MM.1S (cell line): ENCODE measurements at regions not wholly inside any gene's neighbourhood (a gene's known extent, or its start where the extent isn't known, plus 50 kb on each side); places are given as distances from the start of the nearest gene placed in this dataset.

Source experiments
- EZH2phosphoT487 ChIP-seq: fragments of 300-600 bp; sonication (generic); IDR thresholded peaks from 2 replicates; pipeline ENCODE4 v1.6.1; 2018; ENCODE audit warnings: antibody characterized with exemption, low read length
- TF ChIP-seq, protein P1 (sequence below): fragments of 300-600 bp; sonication (generic); IDR thresholded peaks from 2 replicates; pipeline ENCODE4 v1.5.1; 2016; ENCODE audit warnings: antibody characterized with exemption, low read length, mixed read lengths

DNA sequence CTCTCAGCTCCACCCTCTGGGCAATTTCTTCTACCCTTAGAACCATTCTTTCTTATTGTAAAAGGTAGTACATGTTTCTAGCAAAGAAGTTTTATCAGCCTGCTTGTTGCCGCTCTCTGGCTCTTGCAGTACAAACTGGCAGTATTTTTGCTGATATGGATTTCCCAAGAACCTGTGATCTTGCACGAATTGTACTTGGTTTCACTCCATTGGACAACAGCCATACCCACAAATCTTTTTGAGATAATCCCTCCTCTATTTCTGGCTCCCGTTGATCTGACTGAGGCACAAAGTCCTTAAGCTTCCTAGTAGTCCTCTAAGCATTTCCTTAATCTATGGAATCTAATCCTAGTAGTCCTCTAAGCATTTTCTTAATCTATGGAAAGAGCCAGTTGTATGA, 487.0 kb upstream of the PTCHD4 start:
- TF ChIP-seq, protein P1, sequence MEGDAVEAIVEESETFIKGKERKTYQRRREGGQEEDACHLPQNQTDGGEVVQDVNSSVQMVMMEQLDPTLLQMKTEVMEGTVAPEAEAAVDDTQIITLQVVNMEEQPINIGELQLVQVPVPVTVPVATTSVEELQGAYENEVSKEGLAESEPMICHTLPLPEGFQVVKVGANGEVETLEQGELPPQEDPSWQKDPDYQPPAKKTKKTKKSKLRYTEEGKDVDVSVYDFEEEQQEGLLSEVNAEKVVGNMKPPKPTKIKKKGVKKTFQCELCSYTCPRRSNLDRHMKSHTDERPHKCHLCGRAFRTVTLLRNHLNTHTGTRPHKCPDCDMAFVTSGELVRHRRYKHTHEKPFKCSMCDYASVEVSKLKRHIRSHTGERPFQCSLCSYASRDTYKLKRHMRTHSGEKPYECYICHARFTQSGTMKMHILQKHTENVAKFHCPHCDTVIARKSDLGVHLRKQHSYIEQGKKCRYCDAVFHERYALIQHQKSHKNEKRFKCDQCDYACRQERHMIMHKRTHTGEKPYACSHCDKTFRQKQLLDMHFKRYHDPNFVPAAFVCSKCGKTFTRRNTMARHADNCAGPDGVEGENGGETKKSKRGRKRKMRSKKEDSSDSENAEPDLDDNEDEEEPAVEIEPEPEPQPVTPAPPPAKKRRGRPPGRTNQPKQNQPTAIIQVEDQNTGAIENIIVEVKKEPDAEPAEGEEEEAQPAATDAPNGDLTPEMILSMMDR, result no peak
- no peak for TF ChIP-seq EZH2phosphoT487
